HUES6 (cell line): ENCODE measurements at regions not wholly inside any gene's neighbourhood (a gene's known extent, or its start where the extent isn't known, plus 50 kb on each side); places are given as distances from the start of the nearest gene placed in this dataset.

Experiments used
- H3K27ac ChIP-seq: 2 replicates; pipeline ENCODE4 v1.7.0; 2013; ENCODE audit warnings: low read depth, mild to moderate bottlenecking, low read length, inconsistent platforms
- H3K27me3 ChIP-seq: 2 replicates; pipeline ENCODE4 v1.6.1; 2013; ENCODE audit warnings: low read length; ENCODE audit not compliant: control insufficient read depth, insufficient read depth
- H3K36me3 ChIP-seq: 2 replicates; pipeline ENCODE4 v1.6.1; 2013; ENCODE audit warnings: low read length; ENCODE audit not compliant: control insufficient read depth, insufficient read depth
- H3K4me1 ChIP-seq: 2 replicates; pipeline ENCODE4 v1.6.1; 2013; ENCODE audit warnings: low read length; ENCODE audit not compliant: control insufficient read depth, insufficient read depth
- H3K4me3 ChIP-seq: 2 replicates; pipeline ENCODE4 v1.5.1; 2013; ENCODE audit warnings: low read depth, low read length
- H3K9ac ChIP-seq: one replicate; pipeline ENCODE4 v1.6.1; 2013; ENCODE audit warnings: mild to moderate bottlenecking, low read length
- H3K9me3 ChIP-seq: 2 replicates; pipeline ENCODE4 v1.6.1; 2013; ENCODE audit warnings: low read depth, low read length; ENCODE audit not compliant: control insufficient read depth, insufficient read depth

DNA sequence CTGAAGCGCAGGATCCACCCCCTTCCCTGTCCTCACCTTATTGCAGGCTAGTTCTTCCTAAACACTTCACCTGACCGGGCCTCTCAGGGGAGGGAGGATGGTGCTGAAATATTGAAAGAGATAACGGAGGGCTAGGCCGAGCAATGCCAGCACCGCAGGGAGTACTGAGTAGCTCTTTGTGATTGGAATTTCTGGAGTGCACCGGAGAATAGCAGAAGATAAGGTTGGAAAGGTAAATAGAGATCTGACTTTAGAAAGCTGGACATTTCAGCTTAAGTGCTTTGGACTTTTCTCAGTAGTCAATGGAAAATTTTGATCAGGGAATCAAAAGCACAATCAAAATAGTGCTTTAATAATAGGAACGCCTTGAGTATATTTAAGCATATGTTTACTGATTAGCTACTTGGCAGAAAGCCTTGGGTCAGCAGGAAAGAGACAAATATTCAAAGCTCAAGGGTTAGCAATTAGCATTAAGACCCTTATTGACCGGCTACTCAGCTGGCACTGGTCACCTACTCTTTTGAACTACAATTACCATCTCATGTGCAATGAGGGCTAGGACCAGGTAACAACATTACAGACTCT is 142.9 kb upstream of the NDUFV2 start:
- no peaks in the 10 kb centered on the region for H3K36me3 ChIP-seq
- no peaks in the 10 kb centered on the region for H3K27me3 ChIP-seq
- no peak overlapping the region for H3K27ac ChIP-seq
- H3K9me3 ChIP-seq, result peaks cover 13% of the 10 kb centered on the region; the same call in 1 of the 2 replicates
- peaks cover 20% of the 10 kb centered on the region for H3K4me1 ChIP-seq
- H3K4me3 ChIP-seq, result no peak overlapping the region
- H3K9ac ChIP-seq, result no peak overlapping the region

DNA sequence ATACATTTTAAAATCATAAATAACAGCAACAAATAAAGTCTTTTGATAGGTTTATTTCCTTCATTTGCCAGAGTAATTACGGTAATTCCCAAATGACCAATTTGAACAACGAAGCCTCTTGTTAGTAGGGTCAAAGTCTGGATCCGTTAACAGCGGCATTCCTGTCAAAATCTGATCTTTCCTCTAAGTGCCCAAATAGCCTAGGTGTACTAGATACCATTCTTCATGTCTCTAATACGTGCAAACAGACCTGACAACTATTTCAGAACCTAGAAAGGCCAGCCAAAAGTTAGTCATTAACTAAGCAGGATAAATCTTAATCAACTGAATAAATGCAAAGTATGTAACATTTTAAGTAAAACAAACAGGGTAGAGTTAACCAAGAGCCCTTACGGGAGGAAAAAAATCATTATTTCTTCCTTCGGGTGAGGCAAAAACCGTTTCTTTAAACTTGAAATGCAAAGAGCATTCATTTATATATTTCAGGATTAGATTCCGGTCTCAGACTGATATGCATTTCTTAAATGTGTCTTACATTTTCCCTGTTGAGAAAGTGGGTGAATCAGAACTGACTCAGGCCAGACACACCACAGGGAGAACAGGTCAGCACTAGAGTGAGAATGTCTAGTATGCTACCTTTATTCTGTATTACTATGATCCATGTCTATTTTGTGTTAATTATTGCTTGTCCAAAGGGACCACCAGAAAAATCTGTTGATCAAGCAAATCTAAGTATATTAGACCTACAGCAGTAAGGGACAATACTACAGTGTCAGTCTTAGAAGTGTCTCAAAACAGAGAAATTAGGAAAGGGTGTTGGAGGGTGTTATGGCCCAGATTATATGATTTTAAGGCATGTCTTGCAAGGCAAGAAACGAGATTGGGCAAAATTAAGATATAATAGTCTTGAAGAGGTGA is 141.5 kb upstream of the NDUFV2 start:
- Histone ChIP-seq H3K4me1 (peaks cover 23% of the 10 kb centered on the region), H3K27ac (no peak overlapping the region), H3K9me3 (peaks cover 8% of the 10 kb centered on the region; the same call in 1 of the 2 replicates), H3K9ac (no peak overlapping the region), H3K27me3 (no peaks in the 10 kb centered on the region), H3K36me3 (no peaks in the 10 kb centered on the region), H3K4me3 (no peak overlapping the region)

DNA sequence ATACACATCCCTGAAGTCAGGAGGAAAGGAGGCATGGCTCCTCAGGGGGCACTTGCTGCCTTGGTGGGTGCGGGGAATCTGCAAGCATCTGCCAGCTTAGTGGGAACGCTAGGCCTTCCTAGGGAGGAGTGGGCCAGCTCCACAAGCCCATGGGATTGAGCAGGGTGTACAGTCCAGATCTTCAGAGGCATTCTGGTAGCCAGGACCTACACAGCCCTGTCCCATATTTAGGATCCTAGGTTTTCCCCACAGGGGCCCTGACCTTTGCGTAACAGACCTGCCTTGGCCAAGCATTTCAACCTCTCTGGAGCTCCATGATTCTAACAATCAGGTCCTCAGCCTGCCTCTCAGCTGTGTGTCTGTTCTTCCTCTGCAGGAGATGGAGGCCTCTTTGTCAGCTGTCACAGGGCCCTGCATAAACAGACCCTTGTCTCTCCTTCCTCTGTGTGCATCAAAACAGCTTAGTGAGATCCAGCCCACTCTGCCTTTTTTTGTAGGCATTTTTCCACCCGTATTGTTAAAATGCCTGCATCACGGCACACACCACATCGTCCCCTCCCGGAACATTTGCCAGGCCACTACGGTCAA is 140.2 kb upstream of the NDUFV2 start:
- Histone ChIP-seq H3K36me3 (no peaks in the 10 kb centered on the region), H3K27ac (no peak overlapping the region), H3K4me1 (peaks cover 23% of the 10 kb centered on the region), H3K9ac (no peak overlapping the region), H3K9me3 (peaks cover 3% of the 10 kb centered on the region; the same call in 1 of the 2 replicates), H3K27me3 (no peaks in the 10 kb centered on the region), H3K4me3 (no peak overlapping the region)

DNA sequence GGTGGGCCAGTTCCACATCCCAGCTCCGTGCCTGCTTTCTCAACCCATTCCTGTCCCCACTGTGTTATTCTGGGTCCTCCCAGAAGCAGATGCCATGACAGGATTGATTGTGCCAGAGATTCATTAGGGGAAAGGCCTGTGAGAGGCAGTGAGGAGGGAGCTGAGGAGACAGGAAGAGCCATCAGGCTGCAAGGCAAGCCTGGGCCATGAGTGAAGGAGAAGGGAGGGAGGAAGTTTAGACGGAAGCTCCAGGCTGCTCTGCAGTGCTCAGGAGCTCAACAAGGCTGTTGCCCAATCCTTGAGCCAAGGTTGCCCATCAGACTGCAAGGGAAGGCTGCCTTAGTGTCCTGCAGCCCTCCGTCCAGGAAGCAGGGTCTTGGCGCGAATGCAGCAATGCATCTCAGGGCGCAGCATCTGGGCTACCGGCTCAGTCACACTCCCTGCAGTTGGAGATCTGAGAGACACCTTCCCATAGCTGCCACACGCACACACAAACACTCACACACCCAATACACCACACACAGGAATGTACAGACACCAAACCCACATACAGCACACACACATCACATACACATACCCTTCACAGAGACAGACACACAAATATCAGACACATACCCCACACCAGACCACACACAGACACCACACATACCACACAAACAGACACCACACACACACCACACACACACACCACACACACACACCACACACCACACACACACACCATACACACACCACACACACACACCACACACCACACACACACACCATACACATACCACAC is 139.5 kb upstream of the NDUFV2 start:
- Histone ChIP-seq H3K9me3 (no peaks in the 10 kb centered on the region; the same call in 1 of the 2 replicates), H3K36me3 (no peaks in the 10 kb centered on the region), H3K4me1 (peaks cover 23% of the 10 kb centered on the region), H3K9ac (no peak overlapping the region), H3K27ac (no peak overlapping the region), H3K27me3 (no peaks in the 10 kb centered on the region), H3K4me3 (no peak overlapping the region)

DNA sequence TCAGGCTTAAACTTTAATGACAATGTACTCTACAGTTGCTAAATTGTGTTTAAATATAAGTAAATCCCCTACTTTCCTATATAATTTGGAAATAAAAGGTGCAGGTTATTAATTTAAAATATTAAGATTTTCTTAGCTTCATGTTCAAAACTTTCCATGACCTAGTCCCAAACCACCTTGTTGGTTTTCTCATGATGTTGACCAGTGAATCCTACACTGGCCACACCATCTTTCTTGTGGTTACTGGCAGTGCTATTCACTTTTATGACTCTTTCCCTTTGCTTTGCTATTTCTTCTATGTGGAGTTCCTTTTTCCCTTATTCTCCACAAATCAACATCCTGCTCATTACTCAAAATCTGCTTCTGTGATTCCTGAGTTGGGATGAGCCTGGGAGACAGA is 138.6 kb upstream of the NDUFV2 start:
- H3K36me3 ChIP-seq, result no peaks in the 10 kb centered on the region
- no peak overlapping the region for H3K27ac ChIP-seq
- no peaks in the 10 kb centered on the region for H3K27me3 ChIP-seq
- no peak overlapping the region for H3K9ac ChIP-seq
- H3K9me3 ChIP-seq, result no peaks in the 10 kb centered on the region
- no peak overlapping the region for H3K4me3 ChIP-seq
- peaks cover 21% of the 10 kb centered on the region for H3K4me1 ChIP-seq

GRCh38 chr18:8965398-8965797 is 137.1 kb upstream of the NDUFV2 start:
- no peaks in the 10 kb centered on the region for H3K27me3 ChIP-seq
- H3K36me3 ChIP-seq, result no peaks in the 10 kb centered on the region
- H3K27ac ChIP-seq, result no peak overlapping the region
- H3K9ac ChIP-seq, result no peak overlapping the region
- no peak overlapping the region for H3K4me3 ChIP-seq
- peaks cover 4% of the 10 kb centered on the region; the same call in 1 of the 2 replicates for H3K9me3 ChIP-seq
- H3K4me1 ChIP-seq, result peaks cover 11% of the 10 kb centered on the region; the same call in 1 of the 2 replicates

DNA sequence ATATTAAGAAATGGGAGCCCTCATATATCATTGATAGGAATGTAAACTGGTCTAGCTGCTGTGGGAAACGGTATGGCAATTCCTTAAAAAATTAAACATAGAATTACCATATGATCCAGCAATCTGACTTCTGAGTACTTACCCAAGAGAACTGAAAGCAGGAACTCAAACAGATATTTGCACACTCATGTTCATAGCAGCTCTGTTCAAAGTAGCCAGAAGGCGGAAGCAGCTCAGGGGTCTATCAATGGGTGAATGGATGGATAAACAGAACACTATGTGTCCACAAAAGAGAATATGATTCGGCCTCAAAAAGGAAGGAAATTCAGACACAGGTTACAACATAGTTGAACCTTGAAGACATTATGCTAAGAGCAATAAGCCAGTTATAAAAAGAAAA is 135.7 kb upstream of the NDUFV2 start:
- Histone ChIP-seq H3K27me3 (no peaks in the 10 kb centered on the region), H3K4me3 (no peak overlapping the region), H3K36me3 (no peaks in the 10 kb centered on the region), H3K4me1 (peaks cover 12% of the 10 kb centered on the region; the same call in 1 of the 2 replicates), H3K9ac (no peak overlapping the region), H3K9me3 (peaks cover 4% of the 10 kb centered on the region; the same call in 1 of the 2 replicates), H3K27ac (no peak overlapping the region)

DNA sequence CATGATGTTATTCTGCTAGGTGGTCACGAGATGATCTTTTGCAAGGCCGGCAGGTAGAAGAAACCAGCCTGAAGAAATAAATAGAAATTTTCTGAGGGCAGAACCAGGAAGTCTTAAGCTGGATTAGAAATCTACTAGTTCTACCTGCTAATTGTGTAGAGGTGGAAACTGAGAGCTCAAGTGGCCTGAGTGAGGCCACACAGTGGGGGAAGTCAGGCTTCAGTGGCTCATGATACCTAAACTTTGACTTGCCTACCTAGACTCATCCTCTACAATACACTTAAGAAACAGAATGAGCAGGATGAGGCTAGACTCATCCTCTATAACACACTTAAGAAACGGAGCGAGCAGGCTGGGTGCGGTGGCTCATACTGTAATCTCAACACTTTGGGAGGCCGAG is 134.9 kb upstream of the NDUFV2 start:
- Histone ChIP-seq H3K4me1 (peaks cover 10% of the 10 kb centered on the region; the same call in 1 of the 2 replicates), H3K27ac (no peak overlapping the region), H3K27me3 (no peaks in the 10 kb centered on the region), H3K9ac (no peak overlapping the region), H3K4me3 (no peak overlapping the region), H3K36me3 (no peaks in the 10 kb centered on the region), H3K9me3 (peaks cover 4% of the 10 kb centered on the region; the same call in 1 of the 2 replicates)

DNA sequence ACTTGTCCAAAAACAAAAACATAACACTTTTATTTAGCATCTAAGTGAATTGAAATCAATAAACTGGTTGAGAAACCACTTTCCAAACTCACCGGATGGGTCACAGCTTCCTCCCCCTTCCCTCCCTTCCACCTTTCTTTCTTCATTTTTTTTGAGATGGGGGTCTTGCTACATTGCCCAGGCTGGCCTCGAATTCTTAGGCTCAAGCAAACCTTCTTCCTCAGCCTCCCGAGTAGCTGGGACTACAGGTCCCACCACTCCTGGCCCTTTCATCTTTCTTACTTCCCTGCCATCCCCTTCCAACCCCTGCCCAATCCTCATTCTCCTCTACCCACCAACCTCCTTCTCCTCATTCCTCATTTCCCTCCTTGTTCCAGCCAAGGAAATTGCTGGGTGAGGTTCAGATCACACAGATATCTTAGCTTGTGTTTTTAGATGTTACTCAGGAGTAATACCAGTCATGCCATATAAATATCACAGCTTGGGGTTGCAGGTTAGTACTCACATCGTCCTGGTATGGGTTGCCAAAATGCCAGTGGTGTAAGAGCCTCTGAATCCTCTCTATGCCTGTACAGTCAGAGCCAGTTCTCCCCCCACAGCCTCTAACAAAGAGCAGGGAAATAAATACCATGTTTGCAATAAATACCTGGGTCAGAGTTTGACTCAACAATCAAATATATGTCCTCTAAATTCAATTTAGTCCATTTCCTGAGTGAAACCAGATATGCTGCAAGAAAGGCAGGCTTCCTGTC is 132.7 kb upstream of the NDUFV2 start:
- peaks cover 9% of the 10 kb centered on the region; the same call in 1 of the 2 replicates for H3K9me3 ChIP-seq
- no peak overlapping the region for H3K9ac ChIP-seq
- H3K4me1 ChIP-seq, result peaks cover 6% of the 10 kb centered on the region; the same call in 1 of the 2 replicates
- H3K27ac ChIP-seq, result no peak overlapping the region
- no peak overlapping the region for H3K4me3 ChIP-seq
- no peaks in the 10 kb centered on the region for H3K36me3 ChIP-seq
- H3K27me3 ChIP-seq, result no peaks in the 10 kb centered on the region

DNA sequence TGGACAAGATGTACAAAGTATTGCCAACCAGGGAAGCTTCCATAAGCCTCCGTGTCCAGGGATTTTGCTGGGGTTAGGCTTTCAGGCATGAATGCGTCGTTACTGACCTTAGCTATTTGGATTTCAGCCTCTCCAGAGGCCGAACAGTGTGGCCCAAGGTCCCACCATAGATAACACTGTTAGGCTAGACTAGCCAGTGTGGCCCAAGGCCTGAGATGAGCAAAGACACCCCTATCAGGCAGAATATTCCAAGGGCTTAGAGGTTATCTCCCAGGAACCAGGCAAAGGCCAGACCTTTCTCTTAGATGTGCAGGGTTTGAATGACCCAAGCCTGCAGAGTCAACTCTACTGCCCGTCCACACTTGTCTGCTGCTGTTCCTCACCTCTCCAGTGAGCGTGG is 131.7 kb upstream of the NDUFV2 start:
- 0 out of 2 replicates have a peak, but pooled peaks cover 3% of the 10 kb centered on the region for H3K4me1 ChIP-seq
- no peak overlapping the region for H3K9ac ChIP-seq
- H3K27ac ChIP-seq, result no peak overlapping the region
- H3K36me3 ChIP-seq, result no peaks in the 10 kb centered on the region
- H3K27me3 ChIP-seq, result no peaks in the 10 kb centered on the region
- peaks cover 9% of the 10 kb centered on the region; the same call in 1 of the 2 replicates for H3K9me3 ChIP-seq
- H3K4me3 ChIP-seq, result no peak overlapping the region
